ENCODE measurements at regions not wholly inside any gene's neighbourhood (a gene's known extent, or its start where the extent isn't known, plus 50 kb on each side); places are given as distances from the start of the nearest gene placed in this dataset.

DNA sequence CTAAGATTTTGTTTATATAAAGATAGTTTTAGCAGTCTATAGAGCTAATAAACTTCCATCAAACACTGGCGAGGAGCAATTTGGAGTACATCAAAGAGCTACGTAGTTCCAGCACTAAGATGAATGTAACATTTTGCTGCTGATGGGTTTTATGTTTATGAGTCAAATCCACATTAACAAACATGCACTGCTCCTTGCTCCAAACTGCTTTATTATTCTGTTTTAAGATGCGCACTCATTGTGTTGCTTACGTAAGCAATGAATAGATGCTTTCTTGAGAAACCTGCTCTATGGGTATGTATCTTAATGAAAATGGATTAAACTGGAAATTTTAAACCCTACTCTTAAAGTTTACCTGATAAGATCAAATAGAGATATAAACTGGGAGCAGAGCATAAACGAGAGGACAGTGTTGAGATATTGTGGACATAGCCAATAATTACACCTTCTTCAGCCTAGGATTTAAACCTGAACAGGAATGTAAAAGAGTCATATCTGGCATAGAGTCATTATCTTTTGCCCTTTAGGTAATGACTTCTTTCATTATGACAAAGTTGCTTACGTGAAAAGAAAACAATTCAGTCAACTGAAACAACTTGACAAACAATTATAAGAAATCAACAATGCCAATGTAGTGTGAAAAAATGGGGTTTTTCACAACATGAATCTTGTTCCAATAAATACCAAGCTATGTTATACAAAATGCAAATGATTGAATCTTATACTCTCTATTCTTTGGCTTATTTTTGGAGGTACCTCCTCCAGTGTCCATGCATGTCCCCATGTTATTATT, 153.5 kb upstream of the MTPN start:
- TF ChIP-seq CTCF (IDR thresholded peaks at IDR 0.05) (no peak), POLR2A (IDR thresholded peaks at IDR 0.05) (no peak), EP300 (IDR thresholded peaks at IDR 0.05; ENCODE audit: low read depth) (no peak)

Data from transverse colon (tissue), 3 donors.